Thoracic aorta (tissue), 2 donors: ENCODE measurements at regions not wholly inside any gene's neighbourhood (a gene's known extent, or its start where the extent isn't known, plus 50 kb on each side); places are given as distances from the start of the nearest gene placed in this dataset.

Experiments
- ATAC-seq: fragments of 150-250 bp; one replicate; pipeline ENCODE4 v1.8.0; 2017; ENCODE audit warnings: low read depth; ENCODE audit not compliant: insufficient number of reproducible peaks, low FRiP score
- DNase-seq: peaks from one replicate; pipeline ENCODE4 v3.0.0-alpha.2; 2020; ENCODE audit warnings: low spot score
- H3K27ac ChIP-seq, 2 donors: fragments of 200-600 bp; sonication (generic); 1 replicate in 1 of 2; 2 replicates in 1 of 2; pipeline ENCODE4 v1.5.1; 2016; ENCODE audit warnings: mild to moderate bottlenecking in 2 of 2, moderate library complexity in 2 of 2
- H3K27me3 ChIP-seq: fragments of 200-600 bp; sonication (generic); replicated peaks from 2 replicates; pipeline ENCODE4 v1.6.0; 2016; ENCODE audit warnings: mild to moderate bottlenecking; ENCODE audit not compliant: insufficient read depth
- H3K36me3 ChIP-seq: fragments of 200-600 bp; sonication (generic); one replicate; pipeline ENCODE4 v1.5.1; 2016
- H3K4me1 ChIP-seq, 2 donors: fragments of 200-600 bp; sonication (generic); 1 replicate in 1 of 2; 2 replicates in 1 of 2; pipeline versions ENCODE4 v1.5.1 to v1.6.0; 2016; ENCODE audit warnings: low read depth in 2 of 2, mild to moderate bottlenecking in 1 of 2; ENCODE audit not compliant: control insufficient read depth in 1 of 2
- H3K4me3 ChIP-seq: fragments of 200-600 bp; sonication (generic); 2 replicates; pipeline ENCODE4 v1.5.1; 2016; ENCODE audit warnings: mild to moderate bottlenecking
- H3K9me3 ChIP-seq: fragments of 200-600 bp; sonication (generic); 2 replicates; pipeline ENCODE4 v1.5.1; 2016
- CTCF ChIP-seq: fragments of 200-600 bp; sonication (generic); IDR thresholded peaks from one replicate; pipeline ENCODE4 v1.5.1; 2019; ENCODE audit warnings: antibody characterized with exemption

GRCh38 chrX:776529-777230 lies 146.1 kb downstream of the SHOX start:
- Histone ChIP-seq H3K4me1 (no peaks in the 10 kb centered on the region), H3K4me3 (no peak overlapping the region), H3K27ac (no peak overlapping the region), H3K9me3 (no peaks in the 10 kb centered on the region), H3K36me3 (no peaks in the 10 kb centered on the region), H3K27me3 (no peaks in the 10 kb centered on the region)
- TF ChIP-seq CTCF: no peak
- ATAC-seq: no peak
- DNase-seq: no peak

- DNase-seq: no peak
- no peaks in the 10 kb centered on the region for H3K36me3 ChIP-seq
Observed at GRCh38 chrX:776061-776460, 145.5 kb downstream of the SHOX start.

GRCh38 chrX:774536-774935 lies 143.9 kb downstream of the SHOX start:
- DNase-seq (no peak), ATAC-seq (no peak)
- H3K27ac ChIP-seq: no peak overlapping the region
- H3K36me3 ChIP-seq: no peaks in the 10 kb centered on the region
- H3K9me3 ChIP-seq: no peaks in the 10 kb centered on the region
- no peaks in the 10 kb centered on the region for H3K27me3 ChIP-seq
- no peaks in the 10 kb centered on the region for H3K4me1 ChIP-seq
- no peak for TF ChIP-seq CTCF
- no peak overlapping the region for H3K4me3 ChIP-seq

More at GRCh38 chrX:776061-776460, 145.5 kb downstream of the SHOX start:
- no peak for TF ChIP-seq CTCF
- Histone ChIP-seq H3K27ac (no peak overlapping the region), H3K9me3 (no peaks in the 10 kb centered on the region), H3K4me3 (no peak overlapping the region), H3K27me3 (no peaks in the 10 kb centered on the region), H3K4me1 (no peaks in the 10 kb centered on the region)
- ATAC-seq: no peak

- Histone ChIP-seq H3K27me3 (no peaks in the 10 kb centered on the region), H3K9me3 (no peaks in the 10 kb centered on the region), H3K4me1 (no peaks in the 10 kb centered on the region), H3K4me3 (no peak overlapping the region), H3K36me3 (no peaks in the 10 kb centered on the region), H3K27ac (no peak overlapping the region)
- no peak for TF ChIP-seq CTCF
- DNase-seq (no peak), ATAC-seq (no peak)
Observed at GRCh38 chrX:773292-774025, 142.9 kb downstream of the SHOX start.

GRCh38 chrX:771536-771935 lies 140.9 kb downstream of the SHOX start:
- Histone ChIP-seq H3K4me3 (no peak overlapping the region), H3K36me3 (no peaks in the 10 kb centered on the region), H3K4me1 (no peaks in the 10 kb centered on the region), H3K27ac (no peak overlapping the region), H3K9me3 (no peaks in the 10 kb centered on the region), H3K27me3 (no peaks in the 10 kb centered on the region)
- DNase-seq (no peak), ATAC-seq (no peak)
- TF ChIP-seq CTCF: no peak
